ENCODE measurements at regions not wholly inside any gene's neighbourhood (a gene's known extent, or its start where the extent isn't known, plus 50 kb on each side); places are given as distances from the start of the nearest gene placed in this dataset.
A peak's percentile ranks its signal among the peaks of the same experiment; 100 is the strongest.
"Not testable (repeated sequence)": the region's sequence is repeated elsewhere in the genome, so short reads cannot be mapped to it uniquely, and the experiment has no call there.

GRCh38 chr3:194879991-194880939 is 194.6 kb downstream of the FAM43A start:
- Histone ChIP-seq H3K9me3 (ENCODE audit: severe bottlenecking) (no peaks in the 10 kb centered on the region), H3K36me3 (no peaks in the 10 kb centered on the region), H3K27ac (no peak overlapping the region), H3K4me3 (ENCODE audit: low read depth, low read length) (no peak overlapping the region), H3K27me3 (ENCODE audit: insufficient read depth, low read depth, severe bottlenecking) (no peaks in the 10 kb centered on the region)
- DNase-seq: peak; percentile 57
- TF ChIP-seq CTCF (IDR thresholded peaks at IDR 0.05; ENCODE audit: low read depth, low read length): no peak

- H3K9me3 ChIP-seq (ENCODE audit: severe bottlenecking): no peaks in the 10 kb centered on the region
- no peaks in the 10 kb centered on the region for H3K27me3 ChIP-seq (ENCODE audit: insufficient read depth, low read depth, severe bottlenecking)
- DNase-seq: no peak
- H3K27ac ChIP-seq: peak overlapping the region; percentile 14; the same call in 1 of the 2 replicates
- no peak overlapping the region for H3K4me3 ChIP-seq (ENCODE audit: low read depth, low read length)
- no peaks in the 10 kb centered on the region for H3K36me3 ChIP-seq
- no peak for TF ChIP-seq CTCF (IDR thresholded peaks at IDR 0.05; ENCODE audit: low read depth, low read length)
Observed at GRCh38 chr3:194880940-194881925, 195.6 kb downstream of the FAM43A start.

- no peaks in the 10 kb centered on the region for H3K27me3 ChIP-seq (ENCODE audit: insufficient read depth, low read depth, severe bottlenecking)
- no peak overlapping the region for H3K4me3 ChIP-seq (ENCODE audit: low read depth, low read length)
- no peaks in the 10 kb centered on the region for H3K9me3 ChIP-seq (ENCODE audit: severe bottlenecking)
- no peak for TF ChIP-seq CTCF (IDR thresholded peaks at IDR 0.05; ENCODE audit: low read depth, low read length)
- H3K36me3 ChIP-seq: no peaks in the 10 kb centered on the region
- no peak overlapping the region for H3K27ac ChIP-seq
- no peak for DNase-seq
Observed at GRCh38 chr3:194884649-194885315, 199.1 kb downstream of the FAM43A start.

GRCh38 chr3:194885766-194886165 is 200.1 kb downstream of the FAM43A start:
- TF ChIP-seq CTCF (IDR thresholded peaks at IDR 0.05; ENCODE audit: low read depth, low read length): no peak
- H3K9me3 ChIP-seq (ENCODE audit: severe bottlenecking): no peaks in the 10 kb centered on the region
- no peak for DNase-seq
- no peak overlapping the region for H3K27ac ChIP-seq
- no peaks in the 10 kb centered on the region for H3K36me3 ChIP-seq
- H3K27me3 ChIP-seq (ENCODE audit: insufficient read depth, low read depth, severe bottlenecking): no peaks in the 10 kb centered on the region
- H3K4me3 ChIP-seq (ENCODE audit: low read depth, low read length): no peak overlapping the region

GRCh38 chr3:194886836-194887235 is 201.2 kb downstream of the FAM43A start:
- DNase-seq: no peak
- H3K27ac ChIP-seq: no peak overlapping the region
- no peaks in the 10 kb centered on the region for H3K9me3 ChIP-seq (ENCODE audit: severe bottlenecking)
- no peak for TF ChIP-seq CTCF (IDR thresholded peaks at IDR 0.05; ENCODE audit: low read depth, low read length)
- H3K4me3 ChIP-seq (ENCODE audit: low read depth, low read length): no peak overlapping the region
- no peaks in the 10 kb centered on the region for H3K36me3 ChIP-seq
- H3K27me3 ChIP-seq (ENCODE audit: insufficient read depth, low read depth, severe bottlenecking): no peaks in the 10 kb centered on the region

GRCh38 chr3:194888062-194888461 is 202.4 kb downstream of the FAM43A start:
- H3K27ac ChIP-seq; DNase-seq; H3K9me3 ChIP-seq (ENCODE audit: severe bottlenecking); H3K4me3 ChIP-seq (ENCODE audit: low read depth, low read length); H3K27me3 ChIP-seq (ENCODE audit: insufficient read depth, low read depth, severe bottlenecking); H3K36me3 ChIP-seq: not testable (repeated sequence)

Measured in WERI-Rb-1 (cell line).